ENCODE measurements at regions not wholly inside any gene's neighbourhood (a gene's known extent, or its start where the extent isn't known, plus 50 kb on each side); places are given as distances from the start of the nearest gene placed in this dataset.

- Histone ChIP-seq H3K27ac (no peak overlapping the region), H3K9me3 (no peaks in the 10 kb centered on the region), H3K4me1 (peaks cover 0 to 4% (median 0%) of the 10 kb centered on the region in 4 donors), H3K36me3 (no peaks in the 10 kb centered on the region), H3K4me3 (no peak overlapping the region), H3K27me3 (no peaks in the 10 kb centered on the region)
- DNase-seq (no peak), ATAC-seq (ENCODE audit: low FRiP score in 2 of 2) (no peak)
- no peak for TF ChIP-seq POLR2A (IDR thresholded peaks at IDR 0.05)
- TF ChIP-seq EP300 (IDR thresholded peaks at IDR 0.05), result no peak
- no peak for TF ChIP-seq POLR2AphosphoS5 (IDR thresholded peaks at IDR 0.05)
- no peak for TF ChIP-seq CTCF (IDR thresholded peaks at IDR 0.05)
- WGBS, 2 donors, result 89 to 90% methylated on average over 4 of the region's 4 CpGs
Observed at GRCh38 chr12:105713606-105714305, 383.3 kb downstream of the C12orf75 start.

- Histone ChIP-seq H3K36me3 (no peaks in the 10 kb centered on the region), H3K9me3 (no peaks in the 10 kb centered on the region), H3K4me1 (peaks cover 0 to 4% (median 0%) of the 10 kb centered on the region in 4 donors), H3K27ac (no peak overlapping the region), H3K27me3 (no peaks in the 10 kb centered on the region), H3K4me3 (no peak overlapping the region)
- no peak for TF ChIP-seq POLR2A (IDR thresholded peaks at IDR 0.05)
- TF ChIP-seq POLR2AphosphoS5 (IDR thresholded peaks at IDR 0.05), result no peak
- TF ChIP-seq CTCF (IDR thresholded peaks at IDR 0.05), result no peak
- no peak for ATAC-seq (ENCODE audit: low FRiP score in 2 of 2)
- WGBS, 2 donors, result 81 to 84% methylated on average over 5 of the region's 5 CpGs
- no peak for DNase-seq
Observed at GRCh38 chr12:105716621-105717020, 386.1 kb downstream of the C12orf75 start.

GRCh38 chr12:105721051-105721825 is 390.7 kb downstream of the C12orf75 start:
- 64 to 74% methylated on average over 5 of the region's 5 CpGs for WGBS, 2 donors
- DNase-seq, result no peak
- Histone ChIP-seq H3K9me3 (no peaks in the 10 kb centered on the region), H3K4me1 (no peaks in the 10 kb centered on the region), H3K4me3 (no peak overlapping the region), H3K27me3 (no peaks in the 10 kb centered on the region), H3K36me3 (no peaks in the 10 kb centered on the region), H3K27ac (no peak overlapping the region)
- TF ChIP-seq POLR2AphosphoS5 (IDR thresholded peaks at IDR 0.05) (no peak), CTCF (IDR thresholded peaks at IDR 0.05) (no peak), POLR2A (IDR thresholded peaks at IDR 0.05) (no peak), EP300 (IDR thresholded peaks at IDR 0.05) (no peak)
- ATAC-seq (ENCODE audit: low FRiP score in 2 of 2), result no peak

GRCh38 chr12:105721891-105722290 is 391.4 kb downstream of the C12orf75 start:
- Histone ChIP-seq H3K9me3 (no peaks in the 10 kb centered on the region), H3K27me3 (no peaks in the 10 kb centered on the region), H3K27ac (no peak overlapping the region), H3K4me1 (no peaks in the 10 kb centered on the region), H3K36me3 (no peaks in the 10 kb centered on the region), H3K4me3 (no peak overlapping the region)
- ATAC-seq (ENCODE audit: low FRiP score in 2 of 2), result no peak
- no peak for TF ChIP-seq EP300 (IDR thresholded peaks at IDR 0.05)
- TF ChIP-seq CTCF (IDR thresholded peaks at IDR 0.05), result no peak
- TF ChIP-seq POLR2AphosphoS5 (IDR thresholded peaks at IDR 0.05), result no peak
- no peak for TF ChIP-seq POLR2A (IDR thresholded peaks at IDR 0.05)
- DNase-seq, result no peak
- WGBS, 2 donors, result 70 to 79% methylated on average over 2 of the region's 2 CpGs

Measured in upper lobe of left lung (tissue), 6 donors.